Coronary artery (tissue), 2 donors: ENCODE measurements at regions not wholly inside any gene's neighbourhood (a gene's known extent, or its start where the extent isn't known, plus 50 kb on each side); places are given as distances from the start of the nearest gene placed in this dataset.

Experiments
- DNase-seq: peaks from one replicate; pipeline ENCODE4 v3.0.0-alpha.2; 2017; ENCODE audit warnings: low spot score
- H3K27ac ChIP-seq, 2 donors: fragments of 200-600 bp; sonication (generic); one replicate each; pipeline ENCODE4 v1.5.1; 2016 to 2019
- H3K4me3 ChIP-seq: fragments of 200-600 bp; sonication (generic); 2 replicates; pipeline ENCODE4 v1.5.1; 2016; ENCODE audit warnings: mild to moderate bottlenecking, moderate library complexity
- TF ChIP-seq, protein P1 (sequence below): fragments of 200-600 bp; sonication (generic); IDR thresholded peaks from one replicate; pipeline ENCODE4 v1.5.1; 2019; ENCODE audit warnings: antibody characterized with exemption

DNA sequence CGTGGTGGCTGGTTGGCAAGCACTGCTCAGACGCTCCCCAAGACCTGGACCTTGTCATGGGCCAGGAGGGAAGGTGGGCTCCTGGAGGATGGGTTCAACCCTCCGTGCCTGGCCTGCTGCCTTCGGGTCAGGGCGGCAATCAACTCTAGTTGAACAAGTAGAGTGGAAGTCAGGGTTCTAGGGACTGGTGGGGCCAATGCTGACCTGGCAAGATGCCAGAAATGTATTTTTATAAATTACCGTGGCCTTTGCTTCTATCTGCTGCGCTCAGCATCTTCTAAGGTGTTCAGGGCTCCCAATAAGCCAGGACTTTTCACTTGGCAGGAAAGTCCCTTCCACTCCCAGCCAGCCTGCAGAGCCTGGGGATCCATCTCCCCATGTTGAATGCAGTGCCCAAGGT is 207.1 kb upstream of the N4BP1 start:
- DNase-seq = no peak
- TF ChIP-seq, protein P1, sequence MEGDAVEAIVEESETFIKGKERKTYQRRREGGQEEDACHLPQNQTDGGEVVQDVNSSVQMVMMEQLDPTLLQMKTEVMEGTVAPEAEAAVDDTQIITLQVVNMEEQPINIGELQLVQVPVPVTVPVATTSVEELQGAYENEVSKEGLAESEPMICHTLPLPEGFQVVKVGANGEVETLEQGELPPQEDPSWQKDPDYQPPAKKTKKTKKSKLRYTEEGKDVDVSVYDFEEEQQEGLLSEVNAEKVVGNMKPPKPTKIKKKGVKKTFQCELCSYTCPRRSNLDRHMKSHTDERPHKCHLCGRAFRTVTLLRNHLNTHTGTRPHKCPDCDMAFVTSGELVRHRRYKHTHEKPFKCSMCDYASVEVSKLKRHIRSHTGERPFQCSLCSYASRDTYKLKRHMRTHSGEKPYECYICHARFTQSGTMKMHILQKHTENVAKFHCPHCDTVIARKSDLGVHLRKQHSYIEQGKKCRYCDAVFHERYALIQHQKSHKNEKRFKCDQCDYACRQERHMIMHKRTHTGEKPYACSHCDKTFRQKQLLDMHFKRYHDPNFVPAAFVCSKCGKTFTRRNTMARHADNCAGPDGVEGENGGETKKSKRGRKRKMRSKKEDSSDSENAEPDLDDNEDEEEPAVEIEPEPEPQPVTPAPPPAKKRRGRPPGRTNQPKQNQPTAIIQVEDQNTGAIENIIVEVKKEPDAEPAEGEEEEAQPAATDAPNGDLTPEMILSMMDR = no peak
- Histone ChIP-seq H3K4me3 (no peak overlapping the region), H3K27ac (no peak overlapping the region)

DNA sequence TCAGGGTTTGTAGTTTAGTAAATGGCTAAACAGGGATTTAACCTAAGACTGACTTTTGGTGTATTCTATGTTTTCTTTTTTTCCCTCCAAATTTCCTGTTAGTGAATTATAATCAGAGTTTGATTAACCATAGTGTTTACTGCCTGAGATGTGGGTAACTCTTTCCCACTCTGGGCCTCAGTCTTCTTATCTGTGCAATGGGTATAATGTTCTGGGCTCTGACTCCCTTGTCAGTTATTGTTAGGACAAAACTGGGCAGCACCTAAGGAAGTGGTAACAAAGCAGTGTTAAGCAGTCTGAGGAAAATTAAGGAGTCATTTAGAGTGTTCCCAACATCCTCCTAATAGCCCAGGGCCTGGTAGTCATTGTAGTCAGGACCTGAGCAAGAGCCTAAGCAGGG is 206.4 kb upstream of the N4BP1 start:
- Histone ChIP-seq H3K27ac (no peak overlapping the region), H3K4me3 (no peak overlapping the region)
- TF ChIP-seq, protein P1 = no peak

DNA sequence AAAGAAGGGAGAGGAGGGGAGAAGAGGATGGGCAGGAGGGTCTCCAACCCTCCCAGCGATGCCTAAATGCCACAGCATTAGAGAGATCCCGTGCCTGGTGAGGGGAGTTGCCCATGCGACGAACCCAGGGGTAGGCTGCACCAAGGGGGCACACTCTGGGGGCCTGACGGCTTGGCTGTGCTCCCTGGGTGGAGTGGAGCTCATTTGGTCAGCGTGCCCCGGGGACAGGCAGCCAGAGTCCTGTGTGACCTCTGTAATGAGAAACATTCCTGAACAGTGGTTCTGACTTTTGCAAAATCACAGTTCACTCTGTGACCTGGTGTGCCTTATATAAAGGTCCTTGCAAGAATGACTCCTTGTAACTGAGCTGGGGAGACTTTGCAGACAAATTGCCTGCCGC is 205.0 kb upstream of the N4BP1 start:
- H3K4me3 ChIP-seq = no peak overlapping the region
- DNase-seq = no peak
- TF ChIP-seq, protein P1 = no peak
- H3K27ac ChIP-seq = no peak overlapping the region

More for the DNA sequence above, 206.4 kb upstream of the N4BP1 start:
- DNase-seq = no peak

DNA sequence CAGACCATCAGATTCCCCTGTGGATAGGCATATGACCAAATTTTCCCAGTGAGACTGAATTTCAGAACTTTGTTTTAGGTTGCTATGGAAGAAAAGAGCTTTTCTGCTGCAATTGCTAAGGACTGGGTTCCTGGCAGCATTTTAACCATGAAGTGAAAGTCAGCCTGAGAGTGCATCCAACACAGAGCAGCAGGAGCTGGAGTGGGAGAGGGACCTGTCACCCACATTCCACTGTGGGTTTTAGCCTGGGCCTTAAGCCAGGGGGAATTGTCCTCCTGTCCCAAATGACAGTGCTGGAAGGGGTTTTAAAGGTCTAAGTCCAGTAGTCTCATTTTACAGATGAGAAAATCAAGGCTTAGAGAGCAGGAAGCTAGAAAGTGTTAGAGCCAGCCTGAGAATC is 203.5 kb upstream of the N4BP1 start:
- no peak for DNase-seq
- no peak overlapping the region for H3K4me3 ChIP-seq
- TF ChIP-seq, protein P1 = no peak
- no peak overlapping the region for H3K27ac ChIP-seq

DNA sequence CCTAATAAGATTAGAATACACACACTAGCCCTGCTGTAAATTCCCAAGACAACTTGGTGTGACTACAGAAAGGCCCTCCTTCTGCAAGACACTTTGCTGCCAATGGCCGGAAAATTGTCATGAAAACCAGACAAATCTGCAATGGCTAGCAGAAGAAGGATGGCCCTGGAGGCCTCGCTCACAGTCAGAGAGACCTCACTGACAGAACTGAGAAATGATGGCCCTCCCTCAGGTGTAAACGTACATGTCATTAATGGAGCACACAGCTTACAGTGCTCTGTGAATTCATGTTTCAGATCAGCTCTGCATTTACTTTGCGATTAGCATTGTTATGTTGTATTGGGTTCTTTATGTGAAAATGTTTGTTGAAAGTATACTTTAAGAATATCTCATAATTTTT is 202.9 kb upstream of the N4BP1 start:
- no peak for DNase-seq
- TF ChIP-seq, protein P1 = no peak
- Histone ChIP-seq H3K4me3 (no peak overlapping the region), H3K27ac (no peak overlapping the region)

DNA sequence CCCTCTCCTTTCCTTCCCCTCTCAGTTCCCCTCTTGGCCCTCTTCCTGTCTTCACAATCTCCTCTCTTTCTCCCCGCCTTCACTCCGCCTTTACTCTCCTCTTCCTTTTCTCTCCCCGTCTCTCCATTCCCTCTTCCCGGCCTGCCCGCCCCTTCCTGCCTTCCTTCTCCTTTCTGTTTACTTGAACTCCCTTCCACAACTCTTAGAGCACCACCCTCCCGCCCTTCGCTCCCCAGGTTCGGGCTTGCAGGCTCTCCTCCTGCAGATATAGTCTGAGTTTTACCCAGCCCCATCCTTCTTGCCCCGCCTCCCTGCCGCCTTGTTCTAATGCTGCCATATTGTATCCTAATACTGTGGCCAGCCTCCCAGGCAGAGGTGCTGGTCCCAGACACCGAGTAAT is 201.5 kb upstream of the N4BP1 start:
- TF ChIP-seq, protein P1 = no peak
- H3K4me3 ChIP-seq = peak overlapping the region; percentile 55
- no peak for DNase-seq

DNA sequence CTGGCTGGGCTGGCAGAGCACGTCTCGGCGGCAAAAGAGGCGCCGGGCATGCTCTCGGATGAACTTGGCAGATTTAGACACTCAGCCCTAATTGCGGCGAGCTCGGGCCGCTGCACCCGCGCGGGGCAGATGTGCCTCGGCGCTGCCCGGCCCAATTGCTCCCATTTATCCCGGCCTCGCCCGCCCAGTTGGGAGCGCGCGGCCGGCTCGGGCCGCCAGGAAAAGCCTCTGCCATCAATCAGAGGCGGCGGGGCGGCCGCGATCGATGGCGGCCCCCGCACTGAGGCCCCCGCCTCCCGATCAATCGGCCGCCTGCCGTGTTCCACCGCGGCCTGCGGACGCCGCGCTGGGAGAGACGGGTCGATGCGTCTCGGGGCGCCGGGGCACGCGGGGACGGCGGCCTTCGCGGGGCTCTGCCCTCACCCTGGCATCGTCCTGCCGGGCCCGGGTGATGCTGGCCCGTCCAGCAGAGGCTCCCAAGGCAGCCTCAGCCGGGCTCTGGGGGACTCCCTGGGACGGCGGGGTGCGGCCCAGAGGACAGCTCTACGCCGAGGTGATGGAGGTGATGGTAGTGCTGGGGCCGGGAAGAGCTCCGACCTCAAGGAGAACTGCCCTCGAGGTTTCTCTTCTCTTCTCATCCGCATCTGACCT is 200.9 kb upstream of the N4BP1 start:
- Histone ChIP-seq H3K27ac (no peak overlapping the region), H3K4me3 (peak overlapping the region; percentile 55)
- TF ChIP-seq, protein P1 = no peak
- no peak for DNase-seq

More for the DNA sequence above, 201.5 kb upstream of the N4BP1 start:
- no peak overlapping the region for H3K27ac ChIP-seq
